ENCODE measurements at regions not wholly inside any gene's neighbourhood (a gene's known extent, or its start where the extent isn't known, plus 50 kb on each side); places are given as distances from the start of the nearest gene placed in this dataset.

GRCh38 chr2:238754259-238754658, 93.6 kb upstream of the TWIST2 start:
- TF ChIP-seq E2F6 (IDR thresholded peaks at IDR 0.05; ENCODE audit: borderline replicate concordance, low read depth) (no peak), MAZ (IDR thresholded peaks at IDR 0.05; ENCODE audit: borderline replicate concordance, low read depth, low read length) (no peak), CTCF (IDR thresholded peaks at IDR 0.05) (no peak), MAX (IDR thresholded peaks at IDR 0.05) (no peak), POLR2A (IDR thresholded peaks at IDR 0.05; ENCODE audit: low read length) (no peak), ZFP36 (IDR thresholded peaks at IDR 0.05; ENCODE audit: borderline replicate concordance, partially characterized antibody) (no peak), RARB (CRISPR knock-in tag; IDR thresholded peaks at IDR 0.05) (no peak), REST (IDR thresholded peaks at IDR 0.05) (no peak), CBX8 (IDR thresholded peaks at IDR 0.05) (no peak)

All from A549 (cell line).